K562 (cell line): ENCODE measurements at regions not wholly inside any gene's neighbourhood (a gene's known extent, or its start where the extent isn't known, plus 50 kb on each side); places are given as distances from the start of the nearest gene placed in this dataset.

Experiments
- ARID2 ChIP-seq: fragments of 450-650 bp; IDR thresholded peaks from 2 replicates; pipeline ENCODE4 v1.6.1; 2017; ENCODE audit warnings: antibody characterized with exemption, mild to moderate bottlenecking
- TF ChIP-seq, protein P1 (sequence below), 3 experiments: IDR thresholded peaks in 2 of 3; conservative IDR thresholded peaks in 1 of 3; 2 replicates each; pipeline ENCODE4 v1.5.1; 2011 to 2012; ENCODE audit warnings: low read length in 3 of 3, mild to moderate bottlenecking in 3 of 3, control low read depth in 2 of 3, improper control_type of control experiment in 1 of 3, inconsistent platforms in 1 of 3, low read depth in 1 of 3, mixed read lengths in 1 of 3, moderate library complexity in 1 of 3; ENCODE audit not compliant: insufficient read depth in 2 of 3

GRCh38 chr13:62627226-62627625 lies 1211.6 kb upstream of the PCDH20 start:
- TF ChIP-seq, protein P1, sequence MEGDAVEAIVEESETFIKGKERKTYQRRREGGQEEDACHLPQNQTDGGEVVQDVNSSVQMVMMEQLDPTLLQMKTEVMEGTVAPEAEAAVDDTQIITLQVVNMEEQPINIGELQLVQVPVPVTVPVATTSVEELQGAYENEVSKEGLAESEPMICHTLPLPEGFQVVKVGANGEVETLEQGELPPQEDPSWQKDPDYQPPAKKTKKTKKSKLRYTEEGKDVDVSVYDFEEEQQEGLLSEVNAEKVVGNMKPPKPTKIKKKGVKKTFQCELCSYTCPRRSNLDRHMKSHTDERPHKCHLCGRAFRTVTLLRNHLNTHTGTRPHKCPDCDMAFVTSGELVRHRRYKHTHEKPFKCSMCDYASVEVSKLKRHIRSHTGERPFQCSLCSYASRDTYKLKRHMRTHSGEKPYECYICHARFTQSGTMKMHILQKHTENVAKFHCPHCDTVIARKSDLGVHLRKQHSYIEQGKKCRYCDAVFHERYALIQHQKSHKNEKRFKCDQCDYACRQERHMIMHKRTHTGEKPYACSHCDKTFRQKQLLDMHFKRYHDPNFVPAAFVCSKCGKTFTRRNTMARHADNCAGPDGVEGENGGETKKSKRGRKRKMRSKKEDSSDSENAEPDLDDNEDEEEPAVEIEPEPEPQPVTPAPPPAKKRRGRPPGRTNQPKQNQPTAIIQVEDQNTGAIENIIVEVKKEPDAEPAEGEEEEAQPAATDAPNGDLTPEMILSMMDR (IDR thresholded peaks at IDR 0.05 in 2 of 3, conservative IDR thresholded peaks at IDR 0.05 in 1 of 3; ENCODE audit: insufficient read depth in 2 of 3, low read depth in 1 of 3, low read length in 3 of 3), result no peak
- no peak for TF ChIP-seq ARID2
